LNCAP (cell line): ENCODE measurements at regions not wholly inside any gene's neighbourhood (a gene's known extent, or its start where the extent isn't known, plus 50 kb on each side); places are given as distances from the start of the nearest gene placed in this dataset.

Experiments used
- CTCF ChIP-seq: fragments of 450-650 bp; IDR thresholded peaks from 2 replicates; pipeline ENCODE4 v1.5.1; 2017; ENCODE audit warnings: mild to moderate bottlenecking

- TF ChIP-seq CTCF = no peak
Measured at GRCh38 chr7:16241017-16241416, 180.3 kb downstream of the CRPPA start.

- no peak for TF ChIP-seq CTCF
Measured at GRCh38 chr7:16236381-16236780, 185.0 kb downstream of the CRPPA start.

DNA sequence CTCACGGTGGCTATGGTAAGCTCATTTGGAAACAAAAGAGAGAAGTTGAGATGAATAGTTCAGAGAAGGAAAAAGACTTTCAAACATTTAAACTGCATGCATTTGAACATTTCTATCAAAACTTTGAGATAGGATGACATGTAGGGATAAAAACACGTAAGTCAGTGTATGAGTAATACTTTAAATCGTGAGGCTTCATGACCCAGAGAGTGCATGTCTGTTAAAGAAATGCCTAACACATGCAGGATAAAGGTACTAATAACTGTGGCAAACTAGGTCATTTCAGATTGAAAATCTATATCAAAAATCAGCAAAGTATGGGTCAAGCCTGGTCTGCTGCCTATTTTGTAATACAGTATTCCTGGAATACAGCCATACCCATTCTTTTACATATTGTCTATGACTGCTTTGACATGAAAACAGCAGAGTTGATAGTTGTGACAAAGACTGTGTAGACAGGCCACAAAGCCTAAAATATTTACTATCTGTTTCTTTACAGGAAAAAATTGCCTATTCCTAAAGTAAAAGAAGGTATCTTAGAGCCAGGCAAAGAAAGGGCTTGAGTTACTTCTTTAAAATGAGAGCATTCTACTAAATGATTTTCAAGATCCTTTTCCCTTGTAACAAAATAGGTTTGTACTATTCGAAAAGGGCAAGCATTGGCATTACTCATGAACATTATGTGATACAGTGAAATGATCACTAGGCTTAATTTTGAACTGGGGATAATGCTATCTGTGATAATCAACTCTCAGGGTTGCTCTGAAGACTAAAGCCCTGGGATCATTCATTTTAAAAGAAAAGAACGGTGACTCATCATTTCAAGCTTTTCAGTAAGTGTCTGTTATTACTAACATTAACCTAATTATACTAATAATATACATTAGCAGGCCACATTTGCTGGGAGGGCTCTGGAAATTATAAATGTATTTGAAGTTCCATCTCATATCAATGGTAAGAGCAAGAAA is 185.9 kb downstream of the CRPPA start:
- no peak for TF ChIP-seq CTCF

GRCh38 chr7:16234493-16235146 is 186.7 kb downstream of the CRPPA start:
- no peak for TF ChIP-seq CTCF

GRCh38 chr7:16233517-16233916 is 187.8 kb downstream of the CRPPA start:
- TF ChIP-seq CTCF = no peak

GRCh38 chr7:16232273-16232672 is 189.1 kb downstream of the CRPPA start:
- TF ChIP-seq CTCF = no peak

DNA sequence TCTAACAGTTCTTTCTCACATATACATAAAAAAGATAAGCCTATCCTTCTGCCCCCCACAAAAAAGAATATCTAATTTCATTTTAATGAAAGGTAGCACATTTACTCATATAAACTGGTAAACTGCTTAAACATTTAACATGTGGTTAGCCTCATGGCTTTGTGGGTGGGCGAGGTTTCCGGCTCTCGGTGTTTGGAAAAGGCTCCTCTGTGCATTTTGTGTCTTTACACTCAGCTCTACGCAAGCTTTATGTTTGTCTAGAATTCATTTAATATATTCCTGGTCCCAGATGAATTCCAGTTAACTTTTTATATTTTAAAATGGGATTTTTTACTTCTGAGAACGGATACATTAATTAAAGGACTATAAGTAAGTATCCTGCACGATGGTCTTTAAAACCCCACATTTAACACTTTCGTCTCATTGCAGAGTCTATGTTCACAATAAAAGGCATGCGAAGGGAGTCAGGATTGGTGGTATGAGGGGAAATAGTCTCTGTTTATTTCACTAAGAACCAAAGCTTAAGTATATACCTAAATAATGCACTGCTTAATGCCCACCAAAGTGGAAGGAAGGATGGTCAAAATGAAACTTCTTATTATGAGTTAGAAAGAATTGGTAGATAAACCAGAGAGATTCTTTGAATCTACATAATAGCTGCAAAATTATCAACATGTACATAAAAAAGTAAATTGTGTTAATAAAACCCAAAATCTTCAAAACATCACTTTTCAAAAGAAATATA is 197.2 kb downstream of the CRPPA start:
- TF ChIP-seq CTCF = no peak
